GM18526 (cell line): ENCODE measurements at regions not wholly inside any gene's neighbourhood (a gene's known extent, or its start where the extent isn't known, plus 50 kb on each side); places are given as distances from the start of the nearest gene placed in this dataset.

Experiments
- POLR2A ChIP-seq: IDR thresholded peaks from 3 replicates; pipeline ENCODE4 v1.6.1; 2011; ENCODE audit not compliant: insufficient read length; ENCODE audit errors: extremely low read depth

DNA sequence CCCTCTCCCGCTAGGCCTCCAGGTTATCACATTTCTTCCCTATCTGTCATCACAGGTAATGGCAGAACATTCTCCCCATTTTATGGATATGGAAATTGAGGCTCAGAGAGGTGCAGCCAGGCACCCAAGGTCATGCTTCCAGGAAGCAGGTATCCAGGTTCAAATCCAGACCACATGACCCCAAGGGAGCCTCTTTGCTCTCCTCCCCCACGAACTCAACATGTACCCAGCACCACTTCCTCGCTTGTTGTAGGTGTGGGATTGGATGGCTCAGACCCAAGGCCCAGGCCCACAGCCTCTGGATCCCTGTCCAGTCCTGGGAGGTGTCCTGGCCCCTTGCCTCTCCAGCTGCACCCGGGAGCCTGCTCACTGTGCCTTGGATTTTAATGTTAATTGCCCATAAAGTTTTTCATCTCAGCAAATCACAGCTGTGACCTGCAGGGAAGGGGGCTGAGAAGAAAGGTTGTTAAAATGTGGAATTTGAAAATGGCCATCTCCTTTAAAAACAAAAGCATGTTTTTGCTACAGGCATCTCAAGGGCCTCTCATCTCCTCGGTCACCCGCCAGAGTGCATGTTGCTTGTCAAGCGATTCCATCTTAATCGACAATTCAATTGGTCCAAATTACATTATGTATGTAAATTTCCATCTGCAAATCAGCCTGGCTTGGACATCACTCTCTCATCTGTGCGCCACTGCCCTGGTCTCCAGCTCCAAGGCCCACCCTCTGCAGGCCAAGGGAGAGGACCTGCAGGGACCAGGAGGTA lies 205.4 kb upstream of the ZMIZ1 start:
- no peak for TF ChIP-seq POLR2A

DNA sequence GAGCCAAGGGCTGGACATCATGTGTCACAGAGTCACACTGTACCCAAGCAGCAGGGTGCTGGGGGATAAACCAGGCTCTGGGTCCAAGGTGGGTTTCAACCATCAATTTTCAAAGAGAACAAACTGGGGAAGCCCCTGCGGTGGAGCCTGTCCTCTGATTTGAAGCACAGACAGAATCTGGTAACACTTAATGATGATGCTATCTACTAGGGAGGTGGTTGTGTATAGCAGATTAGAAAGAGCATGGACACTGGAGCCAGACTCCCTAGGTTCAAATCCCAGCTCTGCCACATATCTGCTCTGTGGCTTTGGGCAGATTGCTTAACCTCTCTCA lies 204.9 kb upstream of the ZMIZ1 start:
- no peak for TF ChIP-seq POLR2A

DNA sequence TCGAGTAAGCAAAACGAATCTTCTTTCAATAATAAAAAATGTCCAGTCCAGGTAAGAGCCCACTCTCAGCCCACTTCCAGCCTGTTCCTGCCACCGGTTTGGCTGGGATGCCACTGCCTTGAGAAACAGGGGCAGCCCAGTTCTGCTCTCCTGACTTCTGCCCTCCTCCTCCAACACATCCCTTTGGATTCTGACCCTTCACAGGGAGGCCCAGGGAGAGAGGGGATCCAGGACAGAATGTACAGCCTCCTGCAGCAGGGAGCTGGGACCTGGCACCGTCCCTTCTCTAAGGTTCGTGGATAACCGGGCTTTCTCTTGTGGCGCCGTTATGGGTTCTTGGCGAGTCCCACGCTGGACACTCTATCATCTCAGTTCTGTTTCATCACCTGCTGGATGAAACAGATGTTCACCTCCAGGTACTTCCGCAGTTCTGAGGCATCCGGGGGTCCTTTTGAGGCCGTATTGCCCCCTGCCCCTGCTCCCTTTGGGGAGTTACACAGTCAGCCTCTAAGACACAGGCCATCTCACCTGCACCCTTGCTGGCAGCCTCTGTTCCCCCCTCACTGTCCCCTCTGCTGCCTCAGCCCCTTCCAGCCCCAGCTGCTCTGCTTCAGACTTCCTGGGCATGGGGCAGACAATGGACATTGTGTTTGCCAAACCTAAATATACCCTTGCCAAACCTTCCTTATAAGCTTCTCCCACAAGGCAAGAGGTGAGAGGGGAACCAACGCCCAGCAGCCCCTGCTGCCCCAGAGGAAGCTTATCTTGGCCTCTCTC lies 203.8 kb upstream of the ZMIZ1 start:
- TF ChIP-seq POLR2A: no peak

DNA sequence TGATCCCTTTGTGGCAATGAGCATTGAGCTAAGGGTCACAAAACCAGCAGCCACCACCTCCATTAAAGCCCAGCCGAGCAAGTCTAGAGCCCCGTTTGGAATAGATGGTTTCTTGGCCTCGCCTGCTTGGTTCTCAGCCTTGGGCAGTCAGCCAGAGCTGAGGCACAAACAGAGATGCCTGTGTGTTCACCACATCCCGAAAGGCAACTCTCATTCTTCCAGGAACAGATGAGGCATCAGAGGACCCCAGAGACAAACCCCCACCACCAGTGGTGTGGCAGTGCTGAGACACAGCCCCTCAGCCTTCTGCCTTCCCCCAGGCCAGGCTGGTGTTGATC lies 203.3 kb upstream of the ZMIZ1 start:
- no peak for TF ChIP-seq POLR2A

DNA sequence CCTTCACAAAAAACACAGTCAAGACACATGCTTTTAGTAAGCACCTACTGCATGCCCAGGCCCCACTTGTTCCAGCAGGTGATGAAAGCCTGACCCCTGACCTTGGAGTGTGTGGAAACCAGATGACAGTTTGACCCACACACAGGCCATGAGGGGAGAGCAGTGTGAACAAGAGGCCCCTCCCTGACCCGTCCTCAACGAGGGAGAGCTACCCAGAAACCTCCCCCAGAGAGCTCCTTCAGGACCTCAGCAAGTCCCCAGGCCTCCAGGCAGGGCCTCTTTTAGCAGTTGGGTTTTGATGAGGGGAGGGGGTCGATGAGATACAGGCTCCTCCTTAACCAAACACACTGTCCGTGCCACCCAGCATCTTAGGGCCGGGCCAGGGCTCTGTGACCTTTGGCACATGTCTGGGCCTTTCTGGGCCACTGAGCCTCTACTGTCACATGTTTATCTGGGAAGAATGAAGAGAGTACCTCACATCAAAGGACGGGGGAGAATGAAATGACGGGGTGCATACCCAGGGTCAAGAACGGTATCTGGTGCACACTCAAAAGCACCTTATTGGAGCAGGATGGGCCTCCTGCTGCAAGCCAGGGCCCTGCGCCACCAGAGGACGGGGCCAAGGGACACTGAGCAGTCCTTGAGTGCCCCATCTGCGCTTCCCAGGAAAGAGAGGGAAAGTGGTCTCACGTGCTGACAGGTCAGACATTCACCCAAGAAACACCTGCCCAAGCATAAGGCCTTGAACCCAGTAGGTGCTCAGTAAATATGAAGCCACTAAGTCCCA lies 202.6 kb upstream of the ZMIZ1 start:
- TF ChIP-seq POLR2A: no peak

DNA sequence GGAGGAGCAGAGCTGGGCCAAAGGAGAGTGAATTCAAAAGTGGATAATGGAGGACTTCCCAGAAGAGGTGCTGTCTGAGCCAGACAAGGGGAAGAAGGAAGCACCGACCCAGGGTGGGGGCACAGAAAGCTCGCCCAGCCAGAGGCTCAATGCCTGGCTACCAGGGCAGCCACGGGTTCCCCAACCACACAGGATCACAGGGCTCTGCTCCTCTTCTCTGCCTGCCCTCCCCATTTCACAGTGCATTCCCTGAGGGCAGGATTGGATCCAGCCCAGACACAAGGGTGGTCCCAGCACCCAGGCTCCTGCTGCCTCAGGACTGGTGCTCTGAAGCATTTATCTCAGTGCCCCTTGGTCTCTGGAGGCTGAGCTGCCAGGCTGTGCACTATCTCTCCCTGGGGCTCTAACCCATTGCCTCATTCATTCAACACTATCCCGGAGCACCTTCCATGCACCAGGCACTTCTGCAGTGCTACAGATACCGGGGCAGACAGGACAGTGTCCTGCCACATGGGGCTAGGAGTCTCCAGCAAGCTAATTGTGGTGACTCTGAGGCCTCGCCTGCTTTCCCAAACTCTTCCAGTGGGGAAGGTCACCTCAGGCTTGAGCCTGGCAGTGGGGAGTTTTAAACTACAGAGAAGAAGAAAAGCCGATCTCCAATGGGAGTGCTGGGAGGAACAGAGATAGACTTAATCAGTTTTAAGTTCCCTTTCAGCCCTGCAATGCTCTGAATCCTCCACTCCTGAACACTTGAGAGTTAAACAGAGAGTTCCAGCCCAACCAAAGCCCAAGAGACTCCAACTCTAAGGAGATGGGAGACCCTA lies 201.8 kb upstream of the ZMIZ1 start:
- TF ChIP-seq POLR2A: no peak

DNA sequence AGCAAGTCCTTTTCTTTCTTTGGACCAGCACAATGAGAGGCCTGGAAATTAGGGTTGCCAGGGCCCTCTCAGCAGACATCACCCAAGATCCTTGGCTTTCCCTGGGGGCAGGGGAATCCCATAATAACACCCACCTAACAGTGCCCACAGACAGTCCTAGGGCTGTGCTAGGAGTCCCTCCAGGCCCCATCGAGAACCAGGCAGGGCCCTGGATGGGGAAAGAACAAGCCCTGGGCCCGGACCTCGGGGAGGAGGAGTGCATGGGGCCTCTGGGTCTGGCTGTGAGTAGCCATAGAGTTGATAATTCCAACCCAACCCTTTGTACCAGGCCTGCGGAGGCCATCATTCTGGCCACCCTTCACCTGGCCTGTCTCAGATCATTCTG lies 201.2 kb upstream of the ZMIZ1 start:
- no peak for TF ChIP-seq POLR2A

DNA sequence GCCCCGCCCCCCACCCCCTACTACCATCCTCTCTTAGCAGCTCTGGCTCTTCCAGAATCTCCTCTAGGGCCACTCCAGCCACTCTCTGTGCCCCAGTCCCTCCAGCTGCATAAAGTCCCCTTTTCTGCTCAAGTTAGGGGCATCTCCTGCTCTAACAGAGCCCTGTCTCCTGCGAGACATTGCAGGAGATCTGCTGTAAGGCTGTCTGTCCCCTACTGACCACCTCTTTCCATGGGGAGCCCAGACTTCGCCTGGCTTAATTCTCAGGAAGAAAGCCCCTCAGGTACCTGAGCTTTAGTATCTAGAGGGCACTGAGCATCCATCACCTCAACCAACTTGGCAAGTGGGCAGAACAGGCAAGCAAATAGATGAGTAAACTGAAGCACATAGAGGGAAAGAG lies 200.7 kb upstream of the ZMIZ1 start:
- TF ChIP-seq POLR2A: no peak

DNA sequence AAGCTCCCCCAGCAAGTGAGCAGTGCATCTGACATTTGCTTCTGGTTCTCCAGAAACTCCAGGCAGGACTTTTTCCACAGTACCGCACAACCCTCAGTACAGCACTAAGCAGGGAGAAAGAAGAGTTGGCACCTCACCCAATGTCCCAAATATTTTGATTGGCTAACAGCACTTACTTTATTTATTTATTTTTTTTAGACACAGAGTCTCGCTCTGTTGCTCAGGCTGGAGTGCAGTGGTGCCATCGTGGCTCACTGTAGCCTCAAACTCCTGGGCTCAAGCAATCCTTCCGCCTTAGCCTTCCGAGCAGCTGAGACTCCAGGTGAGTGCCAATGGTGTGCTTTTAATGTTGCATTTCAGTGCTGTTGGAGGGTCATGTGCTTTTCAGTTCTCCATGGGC lies 200.3 kb upstream of the ZMIZ1 start:
- no peak for TF ChIP-seq POLR2A

DNA sequence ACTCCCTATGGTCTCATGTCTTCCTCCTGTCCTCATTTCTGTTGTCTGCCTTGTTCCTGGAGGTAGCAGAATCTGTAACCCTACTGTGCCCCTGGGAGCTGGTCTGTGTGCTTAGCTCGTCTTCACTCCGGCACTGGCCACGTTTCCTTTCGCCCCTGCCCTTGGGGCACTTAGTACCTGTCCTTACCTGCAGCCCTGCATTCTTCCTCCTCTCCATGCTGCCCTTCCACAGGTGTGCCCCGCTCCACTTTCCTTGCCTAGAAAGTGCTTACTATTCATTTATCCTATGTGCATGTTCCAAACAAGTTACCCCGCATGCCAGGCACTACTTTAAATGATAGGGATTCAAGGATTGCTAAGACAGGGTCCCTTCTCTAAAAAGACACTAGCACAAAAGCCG lies 199.9 kb upstream of the ZMIZ1 start:
- TF ChIP-seq POLR2A: no peak

DNA sequence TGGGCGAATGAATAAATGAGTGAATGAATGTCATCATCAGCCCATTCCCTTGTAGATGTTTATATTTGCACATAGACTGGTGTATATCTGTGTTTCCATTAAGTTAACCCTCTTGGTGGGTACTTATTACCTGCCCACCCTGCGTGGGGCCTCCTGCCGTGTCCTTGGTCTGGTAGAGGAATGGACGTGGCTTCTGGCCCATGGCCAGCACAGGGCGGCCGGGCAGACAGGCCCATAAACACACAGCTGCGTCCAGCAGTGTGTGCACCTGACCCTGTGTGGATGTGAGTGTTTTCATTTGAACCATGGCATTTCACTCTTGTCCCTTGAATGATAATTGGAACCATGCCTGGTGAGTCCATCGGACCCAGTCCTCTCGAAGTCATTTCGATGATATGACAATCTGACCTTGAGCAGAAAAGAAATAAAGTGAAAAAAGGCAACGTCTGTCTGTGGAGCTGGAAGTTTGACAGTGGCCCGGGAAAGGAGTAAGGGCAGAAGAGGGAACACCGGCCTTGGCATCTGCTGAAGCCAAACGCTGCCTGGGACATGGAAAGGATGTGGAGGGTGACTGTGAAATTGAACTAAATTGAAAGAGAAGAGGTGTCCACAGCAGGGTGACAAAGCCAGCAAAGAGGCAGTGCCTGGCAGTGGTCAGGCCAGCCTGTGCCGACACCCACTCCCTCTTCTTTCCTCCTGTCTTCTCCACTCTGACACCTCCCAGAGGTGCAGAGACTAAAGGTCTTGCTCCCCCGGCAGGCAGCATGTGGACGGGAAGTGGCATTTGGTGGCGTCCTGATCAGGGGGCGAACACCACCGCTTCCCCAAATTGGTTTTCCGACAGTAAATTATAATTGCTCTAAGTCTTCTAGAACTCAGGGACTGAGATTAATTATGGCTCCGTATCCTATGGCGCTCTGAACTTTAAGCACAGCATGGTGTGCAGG lies 199.0 kb upstream of the ZMIZ1 start:
- TF ChIP-seq POLR2A: no peak

DNA sequence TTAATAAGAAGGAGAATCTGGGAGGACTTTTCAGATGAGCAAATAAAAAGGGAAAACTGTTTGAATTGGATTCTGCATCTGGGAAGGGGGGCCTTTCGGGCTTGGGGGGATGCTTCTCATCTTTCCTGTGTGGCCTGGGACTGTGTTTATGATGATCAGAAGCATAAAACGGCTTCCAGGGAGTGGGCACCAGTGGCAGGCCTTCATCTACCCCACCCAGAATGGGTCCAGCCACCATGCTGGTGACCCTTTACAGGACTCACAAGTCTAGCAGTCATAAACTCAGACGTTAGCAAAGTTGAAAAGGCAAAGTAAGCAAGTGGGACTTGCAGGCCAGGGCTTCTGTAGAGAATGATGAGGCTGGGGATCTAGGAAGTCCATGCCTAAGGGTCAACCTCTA lies 198.3 kb upstream of the ZMIZ1 start:
- TF ChIP-seq POLR2A: no peak

DNA sequence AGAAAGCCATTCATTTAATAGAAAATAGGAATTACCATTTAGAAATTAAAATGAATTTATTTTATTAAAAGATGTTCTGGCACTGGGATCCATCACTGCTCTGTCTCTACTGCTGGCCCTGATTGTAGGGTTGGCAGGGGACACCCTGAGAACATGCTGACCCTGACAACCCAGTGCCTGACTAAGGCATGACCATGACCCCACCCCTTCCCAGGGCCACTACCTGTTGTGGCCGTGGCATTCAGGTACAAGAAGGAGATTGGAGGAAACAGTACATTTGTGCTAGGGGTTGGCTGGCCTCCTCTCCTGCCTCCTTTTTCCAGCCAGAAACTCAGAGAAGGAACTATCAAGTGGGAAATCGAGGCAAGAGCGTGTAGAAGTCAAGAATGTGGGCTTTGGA lies 197.0 kb upstream of the ZMIZ1 start:
- TF ChIP-seq POLR2A: no peak

DNA sequence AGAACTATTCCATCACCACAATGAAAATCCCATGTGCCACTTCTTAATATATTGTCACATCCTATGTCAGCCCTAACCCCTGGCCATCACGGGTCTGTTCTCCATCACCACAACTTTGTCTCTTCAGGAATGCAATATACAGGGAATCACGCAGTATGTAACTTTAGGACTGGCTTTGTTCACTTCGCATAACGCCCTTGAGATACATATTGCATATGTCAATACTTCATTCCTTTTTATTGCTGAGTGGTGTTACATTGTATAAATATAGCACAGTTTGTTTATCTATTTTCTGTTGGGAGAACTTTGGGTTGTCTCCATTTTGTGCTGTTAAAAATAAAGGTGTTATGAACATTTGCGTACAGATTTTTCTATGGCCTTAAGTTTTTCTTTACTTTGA lies 195.4 kb upstream of the ZMIZ1 start:
- TF ChIP-seq POLR2A: no peak
